ENCODE measurements at regions not wholly inside any gene's neighbourhood (a gene's known extent, or its start where the extent isn't known, plus 50 kb on each side); places are given as distances from the start of the nearest gene placed in this dataset.

- DNase-seq (ENCODE audit: low spot score in 2 of 2) (no peak), ATAC-seq (no peak)
- Mint-ChIP-seq H3K9me3 (peaks cover 14 to 27% of the 10 kb centered on the region in 2 donors), H3K36me3 (no peaks in the 10 kb centered on the region), H3K27ac (no peak overlapping the region)
These were observed 56.3 kb upstream of the CDH11 start for GRCh38 chr16:65178151-65178550.

GRCh38 chr16:65176603-65177002 lies 54.7 kb upstream of the CDH11 start:
- no peak for ATAC-seq
- peaks cover 13 to 20% of the 10 kb centered on the region in 2 donors for H3K9me3 Mint-ChIP-seq

GRCh38 chr16:65172356-65172755 lies 50.5 kb upstream of the CDH11 start:
- ATAC-seq, result no peak
- Mint-ChIP-seq H3K9me3 (peaks cover 12 to 15% of the 10 kb centered on the region in 2 donors), H3K36me3 (peaks cover 0 to 4% of the 10 kb centered on the region in 2 donors), H3K27ac (no peak overlapping the region)
- no peak for DNase-seq (ENCODE audit: low spot score in 2 of 2)

More at GRCh38 chr16:65176603-65177002, 54.7 kb upstream of the CDH11 start:
- Mint-ChIP-seq H3K36me3 (no peaks in the 10 kb centered on the region), H3K27ac (no peak overlapping the region)
- DNase-seq (ENCODE audit: low spot score in 2 of 2), result no peak
